Mesenchymal stem cell (in vitro differentiated cells and primary cell): ENCODE measurements at regions not wholly inside any gene's neighbourhood (a gene's known extent, or its start where the extent isn't known, plus 50 kb on each side); places are given as distances from the start of the nearest gene placed in this dataset.

ENCODE experiments used
- DNase-seq: peaks from one replicate; pipeline ENCODE4 v3.0.0-alpha.2; 2013
- H2AFZ ChIP-seq: one replicate; pipeline ENCODE4 v1.6.1; 2013; ENCODE audit warnings: low read depth, mild to moderate bottlenecking, control low read depth, inconsistent platforms, low read length, moderate library complexity
- H2AK5ac ChIP-seq: 2 replicates; pipeline ENCODE4 v1.6.1; 2013; ENCODE audit warnings: low read length, moderate library complexity, mild to moderate bottlenecking, inconsistent platforms; ENCODE audit not compliant: severe bottlenecking
- H2BK120ac ChIP-seq: one replicate; pipeline ENCODE4 v1.6.1; 2013; ENCODE audit warnings: low read depth, mild to moderate bottlenecking, inconsistent platforms, low read length, moderate library complexity
- H2BK12ac ChIP-seq, 2 experiments: one replicate each; pipeline ENCODE4 v1.6.1; 2013; ENCODE audit warnings: inconsistent platforms in 2 of 2, low read length in 2 of 2, mild to moderate bottlenecking in 2 of 2, moderate library complexity in 2 of 2, control low read depth in 1 of 2
- H2BK15ac ChIP-seq: one replicate; pipeline ENCODE4 v1.6.1; 2013; ENCODE audit warnings: mild to moderate bottlenecking, low read depth, inconsistent platforms; ENCODE audit not compliant: poor library complexity, severe bottlenecking
- H2BK5ac ChIP-seq: 2 replicates; pipeline ENCODE4 v1.6.1; 2013; ENCODE audit warnings: low read depth, mild to moderate bottlenecking, low read length, control low read depth, inconsistent platforms; ENCODE audit not compliant: poor library complexity, severe bottlenecking
- H3K14ac ChIP-seq, 2 experiments: one replicate each; pipeline ENCODE4 v1.6.1; 2013; ENCODE audit warnings: inconsistent platforms in 2 of 2, low read length in 2 of 2, control low read depth in 1 of 2, mild to moderate bottlenecking in 1 of 2, moderate library complexity in 1 of 2
- H3K18ac ChIP-seq, 2 experiments: one replicate each; pipeline ENCODE4 v1.6.1; 2013; ENCODE audit warnings: inconsistent platforms in 2 of 2, low read length in 2 of 2, control low read depth in 1 of 2, low read depth in 1 of 2, mild to moderate bottlenecking in 1 of 2
- H3K23ac ChIP-seq, 2 experiments: one replicate each; pipeline ENCODE4 v1.6.1; 2013; ENCODE audit warnings: inconsistent platforms in 2 of 2, low read length in 2 of 2, mild to moderate bottlenecking in 2 of 2, moderate library complexity in 2 of 2, control low read depth in 1 of 2
- H3K27ac ChIP-seq: 2 replicates; pipeline ENCODE4 v1.5.1; 2013; ENCODE audit warnings: mild to moderate bottlenecking, moderate library complexity, low read length, control low read depth, inconsistent platforms; ENCODE audit not compliant: poor library complexity, severe bottlenecking
- H3K27me3 ChIP-seq, 2 experiments: 2 replicates each; pipeline versions ENCODE4 v1.6.1 to v1.7.0; 2013; ENCODE audit warnings: low read length in 2 of 2, mild to moderate bottlenecking in 2 of 2, moderate library complexity in 2 of 2, control low read depth in 1 of 2, inconsistent platforms in 1 of 2; ENCODE audit not compliant: control insufficient read depth in 1 of 2, insufficient read depth in 1 of 2
- H3K36me3 ChIP-seq, 2 experiments: 2 replicates each; pipeline versions ENCODE4 v1.6.1 to v1.7.0; 2013; ENCODE audit warnings: low read length in 2 of 2, control low read depth in 1 of 2, inconsistent platforms in 1 of 2, low read depth in 1 of 2, mild to moderate bottlenecking in 1 of 2; ENCODE audit not compliant: insufficient read depth in 2 of 2, control insufficient read depth in 1 of 2
- H3K4ac ChIP-seq, 2 experiments: one replicate each; pipeline ENCODE4 v1.6.1; 2013; ENCODE audit warnings: inconsistent platforms in 2 of 2, low read length in 2 of 2, mild to moderate bottlenecking in 2 of 2, moderate library complexity in 2 of 2, control low read depth in 1 of 2, low read depth in 1 of 2
- H3K4me1 ChIP-seq: 2 replicates; pipeline ENCODE4 v1.6.1; 2013; ENCODE audit warnings: low read depth, low read length, control low read depth; ENCODE audit not compliant: control insufficient read depth, insufficient read depth
- H3K4me2 ChIP-seq: 2 replicates; pipeline ENCODE4 v1.6.1; 2013; ENCODE audit warnings: low read length, mild to moderate bottlenecking, inconsistent platforms; ENCODE audit not compliant: poor library complexity, severe bottlenecking
- H3K4me3 ChIP-seq, 2 experiments: 2 replicates each; pipeline versions ENCODE4 v1.5.1 to v1.7.0; 2013; ENCODE audit warnings: low read length in 2 of 2, mild to moderate bottlenecking in 2 of 2, control low read depth in 1 of 2, low read depth in 1 of 2; ENCODE audit not compliant: insufficient read depth in 1 of 2
- H3K79me1 ChIP-seq: replicated peaks from 2 replicates; pipeline ENCODE4 v1.6.1; 2013; ENCODE audit warnings: mild to moderate bottlenecking, control low read depth, low read length, inconsistent platforms; ENCODE audit not compliant: poor library complexity, severe bottlenecking
- H3K9ac ChIP-seq: 2 replicates; pipeline ENCODE4 v1.7.0; 2013; ENCODE audit warnings: mild to moderate bottlenecking, low read length, moderate library complexity
- H3K9me3 ChIP-seq: 2 replicates; pipeline ENCODE4 v1.7.0; 2013; ENCODE audit warnings: mild to moderate bottlenecking, low read length; ENCODE audit not compliant: control insufficient read depth
- H4K8ac ChIP-seq: one replicate; pipeline ENCODE4 v1.6.1; 2013; ENCODE audit warnings: inconsistent platforms, mild to moderate bottlenecking, low read length, moderate library complexity
- H4K91ac ChIP-seq: one replicate; pipeline ENCODE4 v1.6.1; 2013; ENCODE audit warnings: mild to moderate bottlenecking, low read length, inconsistent platforms
- WGBS: methylation state at CpG from one replicate; pipeline ENCODE4 v1.1.7; 2013; ENCODE audit warnings: mixed read lengths; 5-methylcytosine and 5-hydroxymethylcytosine counted together

- Histone ChIP-seq H3K14ac (no peak overlapping the region), H2BK15ac (no peak overlapping the region), H2BK5ac (no peak overlapping the region), H2AFZ (no peak overlapping the region), H3K18ac (no peak overlapping the region), H3K36me3 (no peaks in the 10 kb centered on the region), H4K91ac (no peak overlapping the region), H4K8ac (no peak overlapping the region), H3K4ac (no peak overlapping the region), H2AK5ac (no peak overlapping the region), H2BK120ac (no peak overlapping the region), H3K9ac (no peak overlapping the region), H3K27me3 (no peaks in the 10 kb centered on the region), H3K4me1 (no peaks in the 10 kb centered on the region), H3K23ac (no peak overlapping the region), H2BK12ac (no peak overlapping the region), H3K9me3 (peaks cover 6% of the 10 kb centered on the region), H3K4me2 (no peak overlapping the region), H3K79me1 (no peaks in the 10 kb centered on the region), H3K27ac (no peak overlapping the region), H3K4me3 (no peak overlapping the region)
- no peak for DNase-seq
- 90% methylated on average over 1 of the region's 1 CpG for WGBS
Observed at GRCh38 chr1:238675221-238675620, 711.1 kb upstream of the CHRM3 start.

DNA sequence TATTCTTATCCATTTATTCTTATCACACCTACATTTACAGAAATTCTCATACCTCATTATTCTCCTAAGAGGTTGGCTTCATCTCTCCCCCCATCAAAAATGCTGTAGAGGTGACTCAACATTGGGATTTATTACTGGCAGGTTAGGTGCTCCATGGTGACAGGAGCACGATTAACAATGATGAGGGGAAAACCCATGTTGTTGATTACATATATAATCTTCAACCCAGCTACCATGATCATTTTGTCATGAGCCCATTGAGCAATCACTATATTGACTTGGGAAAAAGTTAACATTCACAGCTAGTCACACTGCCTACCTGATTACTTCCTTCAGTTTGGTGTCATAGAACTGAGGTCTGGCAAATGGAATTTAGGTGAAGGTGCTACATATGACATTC, 712.1 kb upstream of the CHRM3 start:
- H4K91ac ChIP-seq: no peak overlapping the region
- no peak overlapping the region for H3K4me2 ChIP-seq
- no peak overlapping the region for H2BK120ac ChIP-seq
- no peak overlapping the region for H2BK12ac ChIP-seq
- H3K9me3 ChIP-seq: peaks cover 6% of the 10 kb centered on the region
- H3K79me1 ChIP-seq: no peaks in the 10 kb centered on the region
- H2AFZ ChIP-seq: no peak overlapping the region
- no peak overlapping the region for H2BK15ac ChIP-seq
- H3K36me3 ChIP-seq: no peaks in the 10 kb centered on the region
- no peak overlapping the region for H4K8ac ChIP-seq
- no peaks in the 10 kb centered on the region for H3K27me3 ChIP-seq
- H3K4ac ChIP-seq: no peak overlapping the region
- no CpG with 5 or more reads among the region's 1 CpG for WGBS
- no peak overlapping the region for H3K4me3 ChIP-seq
- H3K9ac ChIP-seq: no peak overlapping the region
- no peak overlapping the region for H3K14ac ChIP-seq
- no peak overlapping the region for H3K23ac ChIP-seq
- no peak overlapping the region for H2BK5ac ChIP-seq
- no peak overlapping the region for H2AK5ac ChIP-seq
- H3K4me1 ChIP-seq: no peaks in the 10 kb centered on the region
- no peak for DNase-seq
- H3K18ac ChIP-seq: no peak overlapping the region
- no peak overlapping the region for H3K27ac ChIP-seq

DNA sequence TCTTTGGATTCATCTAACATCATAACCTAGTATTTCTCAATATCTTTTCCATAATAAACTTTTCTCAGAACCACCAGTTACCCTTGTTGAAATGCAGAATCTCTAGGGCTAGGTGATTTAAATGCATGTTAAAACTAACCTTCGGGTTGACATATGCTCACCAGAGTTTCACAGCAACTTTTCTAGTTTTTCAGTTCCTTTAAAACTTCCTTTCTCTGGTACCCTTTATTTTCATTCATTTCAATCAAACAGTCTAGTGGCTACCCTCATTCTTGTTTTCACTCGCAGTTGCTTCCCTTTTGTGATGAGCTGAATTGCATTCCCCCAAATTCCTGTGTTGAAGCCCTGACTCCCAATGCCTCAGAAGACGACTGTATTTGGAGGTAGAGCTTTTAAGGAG, 712.8 kb upstream of the CHRM3 start:
- Histone ChIP-seq H2BK120ac (no peak overlapping the region), H3K4me1 (no peaks in the 10 kb centered on the region), H2BK12ac (no peak overlapping the region), H2BK5ac (no peak overlapping the region), H3K18ac (no peak overlapping the region), H3K23ac (no peak overlapping the region), H3K4me3 (no peak overlapping the region), H4K8ac (no peak overlapping the region), H3K9ac (no peak overlapping the region), H3K36me3 (no peaks in the 10 kb centered on the region), H3K27ac (no peak overlapping the region), H2BK15ac (no peak overlapping the region), H3K4me2 (no peak overlapping the region), H3K79me1 (no peaks in the 10 kb centered on the region), H4K91ac (no peak overlapping the region), H3K9me3 (peaks cover 6% of the 10 kb centered on the region), H3K4ac (no peak overlapping the region), H3K27me3 (no peaks in the 10 kb centered on the region), H2AK5ac (no peak overlapping the region), H3K14ac (no peak overlapping the region), H2AFZ (no peak overlapping the region)
- no peak for DNase-seq
- 88% methylated on average over 3 of the region's 3 CpGs for WGBS

GRCh38 chr1:238672806-238673205, 713.6 kb upstream of the CHRM3 start:
- Histone ChIP-seq H2AK5ac (no peak overlapping the region), H3K27ac (no peak overlapping the region), H3K23ac (no peak overlapping the region), H2BK12ac (no peak overlapping the region), H3K4me3 (no peak overlapping the region), H3K18ac (no peak overlapping the region), H3K14ac (no peak overlapping the region), H2AFZ (no peak overlapping the region), H2BK5ac (no peak overlapping the region), H3K9me3 (peaks cover 6% of the 10 kb centered on the region), H3K79me1 (no peaks in the 10 kb centered on the region), H3K9ac (no peak overlapping the region), H3K36me3 (no peaks in the 10 kb centered on the region), H2BK15ac (no peak overlapping the region), H3K4me2 (no peak overlapping the region), H2BK120ac (no peak overlapping the region), H3K27me3 (no peaks in the 10 kb centered on the region), H4K91ac (no peak overlapping the region), H3K4ac (no peak overlapping the region), H4K8ac (no peak overlapping the region), H3K4me1 (no peaks in the 10 kb centered on the region)
- WGBS: 100% methylated on average over 1 of the region's 3 CpGs
- DNase-seq: no peak
